ENCODE measurements at regions not wholly inside any gene's neighbourhood (a gene's known extent, or its start where the extent isn't known, plus 50 kb on each side); places are given as distances from the start of the nearest gene placed in this dataset.

DNA sequence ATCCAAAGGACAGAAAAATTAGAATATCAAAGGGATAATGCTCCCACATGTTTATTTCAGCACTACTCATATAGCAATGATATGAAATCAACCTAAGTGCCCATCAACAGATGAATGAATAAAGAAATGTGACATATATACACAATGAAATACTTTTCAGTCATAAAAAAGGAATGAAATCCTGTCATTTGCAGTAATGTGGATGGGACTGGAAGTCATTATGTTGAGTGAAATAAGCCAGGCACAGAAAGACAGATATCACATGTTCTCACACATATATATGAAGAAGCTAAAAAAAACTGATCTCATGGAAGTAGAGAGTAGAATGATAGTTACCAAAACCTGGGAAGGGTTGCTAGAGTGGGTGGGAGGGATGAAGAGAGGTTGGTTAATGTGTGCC is 135.7 kb downstream of the IBTK start:
- Histone ChIP-seq H3K14ac (ENCODE audit: insufficient read length) (no peak overlapping the region), H3K36me3 (ENCODE audit: control insufficient read depth in 2 of 4, insufficient read depth in 4 of 4, low read length in 3 of 4) (no peaks in the 10 kb centered on the region), H4K8ac (ENCODE audit: extremely low read depth, insufficient read depth, low read length) (no peak overlapping the region), H3K79me1 (ENCODE audit: low read depth, low read length) (no peaks in the 10 kb centered on the region), H3K9ac (replicated peaks in 1 of 4; ENCODE audit: extremely low read depth in 1 of 4, low read depth in 3 of 4, low read length in 3 of 4) (no peak overlapping the region), H3K4me3 (ENCODE audit: extremely low read depth in 1 of 4, insufficient read depth in 2 of 4, low read depth in 3 of 4, low read length in 4 of 4) (no peak overlapping the region), H2BK120ac (replicated peaks; ENCODE audit: low read depth, low read length) (no peak overlapping the region), H3K4me2 (ENCODE audit: insufficient read depth in 1 of 2, low read depth in 2 of 2, low read length in 2 of 2) (no peak overlapping the region), H2AFZ (ENCODE audit: low read length) (no peak overlapping the region), H2BK20ac (ENCODE audit: low read length) (no peak overlapping the region), H2BK12ac (ENCODE audit: low read depth, low read length) (no peak overlapping the region), H3K18ac (ENCODE audit: extremely low read depth, low read length) (no peak overlapping the region), H3K56ac (replicated peaks; ENCODE audit: insufficient read length, low read depth, low read length) (no peak overlapping the region), H3K79me2 (ENCODE audit: control insufficient read depth in 1 of 2, insufficient read depth in 2 of 2, low read length in 2 of 2) (no peaks in the 10 kb centered on the region), H3K23ac (ENCODE audit: insufficient read length) (no peak overlapping the region), H4K91ac (replicated peaks; ENCODE audit: insufficient read length, low read length) (no peak overlapping the region), H3K4ac (replicated peaks; ENCODE audit: insufficient read length, low read depth, low read length) (no peak overlapping the region), H3K9me3 (ENCODE audit: insufficient read depth in 2 of 2, low read depth in 1 of 2, low read length in 1 of 2) (no peaks in the 10 kb centered on the region), H3K4me1 (replicated peaks in 1 of 4; ENCODE audit: control insufficient read depth in 3 of 4, insufficient read depth in 4 of 4, low read length in 3 of 4) (no peaks in the 10 kb centered on the region), H4K5ac (ENCODE audit: insufficient read length, low read depth, low read length) (no peak overlapping the region), H3K27me3 (replicated peaks in 1 of 4; ENCODE audit: control insufficient read depth in 3 of 4, extremely low read depth in 1 of 4, insufficient read depth in 3 of 4, low read length in 3 of 4) (no peaks in the 10 kb centered on the region), H3K23me2 (ENCODE audit: low read depth, low read length) (no peaks in the 10 kb centered on the region; the same call in 1 of the 2 replicates), H3K27ac (ENCODE audit: low read depth, low read length) (no peak overlapping the region), H4K20me1 (replicated peaks in 1 of 2; ENCODE audit: control insufficient read depth in 1 of 2, insufficient read depth in 2 of 2, low read length in 2 of 2) (no peaks in the 10 kb centered on the region), H2BK5ac (ENCODE audit: low read depth, low read length) (no peak overlapping the region), H2AK5ac (ENCODE audit: low read depth, low read length) (no peak overlapping the region), H2BK15ac (ENCODE audit: low read length) (no peak overlapping the region)
- FAIRE-seq = no peak
- TF ChIP-seq GABPA (IDR thresholded peaks at IDR 0.05; ENCODE audit: borderline replicate concordance, insufficient read depth, low read length) (no peak), TAF7 (optimal IDR thresholded peaks at IDR 0.05; ENCODE audit: borderline replicate concordance, low read depth, low read length) (no peak), YY1 (IDR thresholded peaks at IDR 0.05; ENCODE audit: low read depth, low read length) (no peak)
- CTCF ChIA-PET (ENCODE audit: partially characterized antibody) = interaction anchor here (1.2 kb wide), 1 partner anchor 10 kb away, joined by 3 read pairs; no protein-coding TSS in a partner anchor
- DNase-seq (ENCODE audit: low read depth in 1 of 2, low spot score in 2 of 2) = no peak
- POLR2A ChIA-PET (ENCODE audit: partially characterized antibody) = no interaction called here

Data from H1 (cell line).